HG03039 (cell line): ENCODE measurements at regions not wholly inside any gene's neighbourhood (a gene's known extent, or its start where the extent isn't known, plus 50 kb on each side); places are given as distances from the start of the nearest gene placed in this dataset.
"Not testable (repeated sequence)": the region's sequence is repeated elsewhere in the genome, so short reads cannot be mapped to it uniquely, and the experiment has no call there.

ENCODE experiments used
- ATAC-seq: cut with Tn5 transposase; IDR thresholded peaks from one replicate; pipeline ENCODE4 v1.9.1; 2021; ENCODE audit warnings: mild to moderate bottlenecking, moderate library complexity; ENCODE audit not compliant: unreplicated experiment

DNA sequence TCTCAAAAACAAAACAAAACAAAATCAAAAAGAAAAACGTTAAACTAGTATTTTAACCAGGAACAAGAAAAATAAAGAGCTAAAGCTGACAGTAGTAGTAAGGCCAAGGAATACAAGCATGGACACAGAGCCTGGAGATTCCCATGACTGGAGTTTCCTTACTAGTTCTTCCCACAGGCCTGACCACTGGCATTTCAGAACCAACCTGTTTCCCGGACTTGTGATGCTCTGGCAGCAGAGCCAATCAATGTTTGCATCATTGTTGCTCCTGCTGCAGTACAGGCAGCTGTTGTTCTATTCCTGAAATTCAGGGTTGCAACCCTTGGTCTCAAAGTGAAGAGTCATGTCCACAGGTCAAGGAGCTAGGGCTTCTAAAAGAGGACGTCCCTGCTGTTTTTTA, 111.3 kb upstream of the WARS2 start:
- ATAC-seq: no peak

DNA sequence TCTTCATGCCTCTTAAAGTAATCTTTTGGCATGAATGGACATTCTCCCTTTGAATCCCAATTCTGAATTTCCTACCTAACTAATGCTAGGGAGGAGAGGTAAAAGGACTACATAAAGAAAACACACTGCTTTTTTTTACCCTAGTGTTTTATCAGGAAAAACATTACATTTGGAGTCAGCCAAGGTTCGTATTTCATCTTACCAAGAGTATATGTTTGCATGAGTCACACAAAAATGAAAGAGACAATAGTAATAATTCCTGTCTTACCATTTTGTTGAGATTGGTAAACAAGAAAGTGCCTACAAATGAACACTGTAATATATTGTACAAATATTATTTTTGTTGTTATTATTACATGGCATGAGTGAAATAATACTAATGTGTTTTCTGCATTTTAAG, 112.9 kb upstream of the WARS2 start:
- ATAC-seq: no peak

DNA sequence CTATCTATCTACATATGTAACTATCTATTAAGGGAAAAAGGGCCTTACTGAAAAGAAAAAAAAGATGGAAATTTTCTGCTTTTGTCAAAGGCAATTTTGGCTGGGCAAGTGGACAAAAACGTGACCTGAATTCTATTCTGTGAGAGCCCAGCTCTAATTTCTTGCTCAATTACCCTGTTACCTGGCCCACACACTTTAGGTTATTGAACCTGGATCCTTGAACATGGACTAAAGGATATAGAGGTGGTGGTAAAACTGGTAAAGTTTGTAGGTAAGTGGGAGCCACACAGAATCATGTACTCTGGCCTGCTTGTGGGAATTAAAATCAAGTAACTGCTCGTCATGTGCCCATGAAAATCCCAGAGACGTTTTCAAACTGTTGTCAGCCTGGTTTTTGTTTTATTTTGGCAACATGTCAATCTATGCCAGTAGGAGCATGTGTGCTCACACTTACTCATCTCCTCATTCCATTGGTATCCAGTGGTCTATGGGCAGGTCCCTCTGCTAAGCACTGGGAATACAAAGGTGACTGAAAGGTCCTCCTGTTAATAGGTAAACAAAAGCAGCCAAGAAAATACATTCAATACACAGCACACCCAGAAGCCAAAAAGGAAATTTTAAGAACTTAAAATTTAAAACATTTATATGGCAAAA, 113.7 kb upstream of the WARS2 start:
- ATAC-seq: no peak

DNA sequence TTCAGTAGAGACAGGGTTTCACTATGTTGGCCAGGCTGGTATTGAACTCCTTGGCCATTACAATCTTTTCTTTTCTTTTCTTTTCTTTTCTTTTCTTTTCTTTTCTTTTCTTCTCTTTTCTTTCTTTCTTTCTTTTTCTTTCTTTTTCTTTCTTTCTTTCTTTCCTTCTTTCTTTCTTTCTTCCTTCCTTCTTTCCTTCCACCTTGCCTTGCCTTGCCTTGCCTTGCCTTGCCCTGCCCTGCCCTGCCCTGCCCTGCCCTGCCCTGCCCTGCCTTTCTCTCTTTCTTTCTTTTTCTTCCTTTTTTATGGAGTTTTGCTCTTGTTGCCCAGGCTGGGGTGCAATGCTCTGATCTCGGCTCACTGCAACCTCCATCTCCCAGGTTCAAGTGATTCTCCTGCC, 112.5 kb upstream of the HAO2 start:
- not testable (repeated sequence) for ATAC-seq

DNA sequence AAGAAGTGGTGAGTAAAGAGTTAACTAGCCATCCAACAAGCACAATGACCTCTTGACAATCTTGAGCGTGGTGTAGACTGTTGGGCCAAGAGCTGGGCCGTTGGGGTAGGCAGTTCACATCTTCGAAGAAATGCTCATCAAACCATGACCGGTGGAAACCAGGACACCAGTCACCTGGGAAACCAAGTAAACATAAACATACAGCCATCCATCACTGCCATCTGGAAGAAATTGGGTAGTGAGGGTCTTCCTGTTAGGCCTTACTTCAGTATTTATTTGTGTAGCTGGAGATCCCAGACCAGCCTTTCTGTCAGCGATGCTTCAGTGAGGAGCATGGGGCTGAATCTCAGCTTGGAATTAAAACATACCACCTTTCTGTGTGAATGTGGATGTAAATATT, 108.1 kb upstream of the HAO2 start:
- ATAC-seq: no peak

- ATAC-seq: peak; percentile 95
Measured at GRCh38 chr1:119266386-119266785, 102.2 kb upstream of the HAO2 start.

- no peak for ATAC-seq
Measured at GRCh38 chr1:119266858-119267257, 101.7 kb upstream of the HAO2 start.

- ATAC-seq: not testable (repeated sequence)
Measured at GRCh38 chr1:119267288-119267687, 101.3 kb upstream of the HAO2 start.

DNA sequence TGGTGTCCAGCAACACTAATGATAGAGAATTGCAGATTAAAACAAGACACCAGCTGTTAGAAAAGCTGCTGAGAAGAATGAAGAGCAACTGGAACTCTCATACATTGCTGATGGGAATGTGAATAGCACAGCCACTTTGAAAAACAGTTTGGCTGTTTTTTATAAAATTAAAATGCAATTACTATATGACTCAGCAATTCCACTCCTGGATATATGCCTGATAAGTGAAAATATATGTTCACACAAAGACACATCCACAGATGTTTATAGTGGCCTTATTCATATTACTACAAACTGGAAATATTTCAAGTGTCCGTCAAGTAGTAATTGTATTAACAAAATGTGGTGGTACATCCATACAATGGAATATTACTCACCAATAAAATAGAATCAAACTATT, 99.7 kb upstream of the HAO2 start:
- ATAC-seq: no peak

- ATAC-seq: no peak
Measured at GRCh38 chr1:119275145-119276134, 93.1 kb upstream of the HAO2 start.

- no peak for ATAC-seq
Measured at GRCh38 chr1:119276558-119276957, 92.0 kb upstream of the HAO2 start.

DNA sequence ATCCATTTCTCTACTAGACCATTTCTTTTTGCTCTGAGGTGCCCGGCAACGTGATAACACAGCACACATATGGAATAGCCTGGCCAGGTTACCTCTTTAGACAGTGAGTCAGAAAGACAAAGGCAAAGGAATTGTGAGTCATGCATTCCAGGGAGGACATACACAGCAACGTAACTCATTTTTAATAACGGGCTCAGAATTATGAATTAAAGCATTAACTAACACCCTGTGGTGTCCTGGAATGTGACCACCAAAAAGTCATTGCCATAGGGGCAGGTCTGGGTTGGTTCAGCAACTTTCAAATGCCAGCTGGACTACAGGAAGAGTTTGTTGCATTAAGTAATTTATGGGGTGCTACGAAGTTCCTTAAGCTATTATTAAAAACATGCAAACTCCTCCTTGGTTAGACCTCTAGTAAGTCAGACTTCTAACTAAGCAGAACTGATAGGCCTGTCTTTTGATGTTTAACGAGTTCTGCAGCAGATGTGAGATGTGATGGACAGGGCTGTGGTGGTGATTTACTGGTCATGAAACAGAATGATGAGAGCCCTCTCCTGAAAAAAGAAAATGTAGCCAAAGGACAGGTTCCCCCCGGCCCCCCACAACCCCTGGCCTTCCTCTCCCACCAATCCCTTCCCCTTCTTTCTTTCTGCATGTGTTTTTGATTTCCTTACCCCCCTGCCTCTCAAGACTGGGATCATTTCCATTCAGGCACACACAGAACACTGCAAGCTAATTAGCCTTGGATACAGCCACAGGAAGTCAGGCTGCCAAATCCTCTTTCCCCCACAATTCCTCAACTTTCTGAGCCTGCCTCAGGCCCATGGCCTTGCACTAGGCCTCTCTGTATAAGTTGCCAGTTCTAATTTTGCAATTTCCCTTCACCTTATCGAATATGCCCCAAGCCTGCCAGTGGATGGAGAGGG, 88.9 kb upstream of the HAO2 start:
- ATAC-seq: no peak

- no peak for ATAC-seq
Measured at GRCh38 chr1:119285482-119285881, 83.1 kb upstream of the HAO2 start.

DNA sequence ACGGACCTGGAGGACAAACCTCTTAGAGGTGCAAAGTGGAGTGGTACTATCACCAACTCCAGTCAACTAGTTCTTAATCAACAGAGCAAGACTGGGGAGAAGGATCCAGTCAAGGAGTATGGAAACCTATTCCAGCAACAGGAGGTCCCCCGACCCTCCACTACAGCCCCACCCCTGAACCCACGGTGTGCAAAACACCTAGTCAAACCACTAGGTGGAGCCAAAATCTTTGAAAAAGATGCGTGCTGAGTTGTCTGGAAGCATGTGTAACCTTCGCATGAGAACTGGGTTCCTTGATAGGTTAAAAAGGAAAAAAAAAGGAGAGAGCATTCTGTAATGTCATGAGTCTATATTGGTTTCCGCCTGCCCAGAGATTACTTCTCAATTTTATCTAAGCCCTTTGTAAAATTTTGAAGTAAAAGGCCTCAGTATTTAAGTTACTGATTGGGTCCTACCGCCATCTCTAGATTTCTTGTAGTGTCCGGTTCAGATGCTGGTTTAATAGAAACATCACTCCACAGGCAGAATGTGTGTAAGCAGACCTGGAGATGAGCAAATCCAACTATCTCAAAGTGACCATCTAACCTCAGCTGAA, 81.9 kb upstream of the HAO2 start:
- ATAC-seq: no peak

- ATAC-seq: no peak
Measured at GRCh38 chr1:119288751-119289150, 79.8 kb upstream of the HAO2 start.

- ATAC-seq: no peak
Measured at GRCh38 chr1:119290297-119290696, 78.3 kb upstream of the HAO2 start.

DNA sequence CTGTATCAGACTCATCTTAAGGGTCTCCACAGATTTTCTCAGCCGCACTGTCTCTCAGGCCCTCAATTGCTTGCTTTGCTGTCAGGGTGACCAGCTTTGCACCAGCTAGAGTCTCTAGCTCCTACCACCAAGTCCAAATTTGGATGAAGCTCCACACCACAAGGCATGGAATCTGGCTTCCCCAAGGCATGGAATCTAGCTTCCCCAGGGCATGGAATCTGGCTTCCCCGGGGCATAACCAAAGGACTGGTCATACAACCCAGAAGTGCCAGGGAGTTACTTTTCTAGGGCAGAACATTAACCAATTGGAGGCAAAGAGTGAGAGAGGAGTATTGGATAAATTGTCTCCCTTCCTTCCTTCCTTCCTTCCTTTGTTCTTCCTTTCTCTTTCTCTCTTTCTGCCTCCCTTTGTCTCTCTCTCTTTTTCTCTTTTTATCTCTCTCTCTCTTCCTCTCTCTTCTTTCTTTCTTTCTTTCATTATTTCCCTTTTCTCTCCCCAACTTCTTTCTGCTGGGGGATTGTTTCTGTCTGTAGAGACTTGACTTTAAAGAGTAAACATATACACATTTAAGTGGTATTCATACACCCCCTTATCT, 76.9 kb upstream of the HAO2 start:
- ATAC-seq: no peak

DNA sequence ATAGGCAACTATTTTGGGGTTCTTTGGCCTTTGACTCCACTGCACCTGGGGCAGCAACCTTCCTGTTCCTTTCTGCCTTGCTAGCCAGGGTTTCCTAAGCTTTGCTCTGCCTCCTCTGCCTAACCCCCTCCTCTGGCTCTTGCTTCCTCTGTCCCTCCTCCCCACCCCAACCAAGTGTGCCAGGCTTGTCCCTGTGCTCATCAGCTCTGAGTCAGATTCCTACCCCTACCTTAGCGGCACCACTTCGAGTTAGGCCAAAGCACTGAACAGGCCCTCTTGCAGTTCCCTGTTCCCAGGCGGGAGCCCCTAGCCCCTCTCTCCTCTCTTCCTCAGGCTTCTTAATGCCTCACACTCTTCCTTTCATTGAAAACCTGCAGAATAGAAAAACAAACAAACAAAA, 74.8 kb upstream of the HAO2 start:
- no peak for ATAC-seq

DNA sequence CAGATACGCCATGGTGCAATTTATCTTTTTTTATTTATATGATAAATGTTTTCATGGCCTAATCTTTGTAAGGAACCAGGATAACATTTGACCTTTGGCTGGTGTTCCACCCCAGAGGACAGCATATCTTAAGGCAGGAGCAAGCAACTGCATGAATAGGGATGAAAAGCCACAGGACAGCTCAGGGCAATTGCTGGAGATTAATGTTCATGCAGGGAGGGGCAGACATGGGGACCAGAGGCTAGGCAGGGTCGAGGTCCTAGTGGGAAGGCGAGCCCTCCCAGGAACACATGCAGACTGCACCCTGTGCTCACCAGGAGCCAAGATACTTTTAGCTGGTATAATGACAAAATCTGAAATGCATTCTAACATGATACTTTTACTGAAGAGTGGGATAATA, 74.4 kb upstream of the HAO2 start:
- no peak for ATAC-seq

GRCh38 chr1:119294722-119295121, 73.9 kb upstream of the HAO2 start:
- no peak for ATAC-seq
